H54 (cell line): ENCODE measurements at regions not wholly inside any gene's neighbourhood (a gene's known extent, or its start where the extent isn't known, plus 50 kb on each side); places are given as distances from the start of the nearest gene placed in this dataset.
"Not testable (repeated sequence)": the region's sequence is repeated elsewhere in the genome, so short reads cannot be mapped to it uniquely, and the experiment has no call there.

Source experiments
- DNase-seq: peaks from one replicate; pipeline ENCODE4 v3.0.0; 2011; ENCODE audit warnings: low spot score, mixed read lengths; ENCODE audit not compliant: insufficient read length
- FAIRE-seq: peaks from 3 replicates; lab custom pipeline; 2011; peaks lifted over from hg19 to GRCh38; lab: Jason Lieb, UNC
- POLR2A ChIP-seq: IDR thresholded peaks from 2 replicates; pipeline ENCODE4 v1.6.1; 2011; ENCODE audit warnings: low read depth, mild to moderate bottlenecking, low read length

DNA sequence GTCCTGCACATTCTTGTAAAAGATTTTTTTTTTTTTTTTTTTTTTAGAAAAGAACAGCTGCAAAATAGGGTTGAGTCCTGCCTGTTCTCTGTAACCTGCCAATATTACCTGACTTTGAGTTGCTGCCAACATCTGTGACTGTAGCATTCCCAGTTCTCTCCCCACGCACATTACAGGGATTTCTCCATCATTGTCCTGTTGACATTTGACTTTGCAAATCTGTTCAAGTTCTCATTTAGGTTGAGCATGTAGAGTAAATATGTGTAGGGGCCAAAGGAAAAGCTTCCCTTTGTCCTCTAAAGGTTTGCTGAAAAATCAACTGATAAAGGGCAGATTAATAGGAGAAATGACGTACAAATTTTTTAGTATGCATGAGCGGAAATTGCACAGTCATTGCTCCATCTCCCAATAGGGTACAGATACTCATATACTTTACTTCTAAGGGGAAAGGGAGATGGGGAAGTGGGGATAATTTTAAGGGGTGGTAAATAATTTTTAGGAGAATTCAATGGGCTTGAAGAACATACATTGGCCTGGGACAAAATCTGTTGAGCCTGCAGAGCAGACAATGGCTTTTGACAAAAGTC is 385.5 kb downstream of the PIK3C3 start:
- DNase-seq (no peak), FAIRE-seq (no peak)
- no peak for TF ChIP-seq POLR2A

DNA sequence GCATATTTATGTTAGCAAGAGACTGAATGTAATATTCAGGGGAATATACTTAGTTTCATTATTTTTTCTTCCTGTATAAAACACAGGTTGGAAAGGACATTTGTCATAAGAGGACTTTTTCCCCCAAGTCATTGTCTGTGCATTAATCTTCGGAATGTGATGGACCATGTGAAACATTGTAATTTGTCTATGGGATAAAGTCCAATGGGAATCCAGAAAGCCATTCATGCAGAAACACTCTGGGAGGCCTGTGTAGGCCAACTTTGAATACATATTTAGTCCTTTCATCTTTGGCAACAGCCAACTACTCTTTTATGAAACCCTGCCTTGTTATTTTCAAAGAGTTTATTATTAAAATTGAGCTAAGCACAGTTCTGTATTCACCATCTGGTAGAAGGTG is 386.4 kb downstream of the PIK3C3 start:
- FAIRE-seq (no peak), DNase-seq (no peak)
- no peak for TF ChIP-seq POLR2A

DNA sequence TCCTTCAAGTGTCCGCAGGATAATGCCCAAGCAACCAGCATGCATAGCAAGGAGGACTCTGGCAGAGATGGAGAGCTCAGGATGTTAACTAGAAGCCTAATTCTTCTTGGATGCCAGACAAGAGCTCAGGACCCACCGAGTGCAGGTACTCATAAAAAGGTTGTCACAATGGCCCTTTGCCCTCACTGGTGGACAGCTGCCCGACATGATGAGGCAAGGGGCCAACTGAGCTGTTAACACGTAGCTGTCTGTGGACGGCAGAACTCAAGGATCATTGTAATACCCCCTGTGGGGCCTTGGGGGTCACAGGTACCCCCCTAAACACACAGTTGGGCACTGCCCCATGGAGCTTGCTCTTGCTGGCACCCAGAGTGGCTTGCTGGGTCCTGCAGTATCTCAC is 393.7 kb downstream of the PIK3C3 start:
- TF ChIP-seq POLR2A = no peak
- FAIRE-seq (no peak), DNase-seq (no peak)

DNA sequence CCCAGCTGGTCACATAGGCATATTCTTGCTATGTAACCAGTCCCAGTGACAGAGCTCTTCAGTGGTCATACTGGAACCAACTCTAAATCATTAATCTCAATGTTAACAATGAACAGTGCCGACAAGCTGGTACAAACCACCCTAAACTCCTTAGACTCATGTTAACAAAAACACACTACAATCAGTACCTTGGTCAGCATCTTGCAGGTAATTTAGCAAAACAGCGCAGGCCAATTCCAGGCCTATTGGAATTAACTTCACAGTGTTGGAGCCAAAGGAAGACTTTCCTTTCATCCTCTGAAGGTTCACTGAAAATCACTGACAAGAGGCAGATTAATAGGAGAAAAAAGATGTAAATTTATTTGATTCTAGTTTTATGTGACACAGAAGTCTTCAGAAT is 396.4 kb downstream of the PIK3C3 start:
- FAIRE-seq (no peak), DNase-seq (no peak)
- TF ChIP-seq POLR2A = no peak

DNA sequence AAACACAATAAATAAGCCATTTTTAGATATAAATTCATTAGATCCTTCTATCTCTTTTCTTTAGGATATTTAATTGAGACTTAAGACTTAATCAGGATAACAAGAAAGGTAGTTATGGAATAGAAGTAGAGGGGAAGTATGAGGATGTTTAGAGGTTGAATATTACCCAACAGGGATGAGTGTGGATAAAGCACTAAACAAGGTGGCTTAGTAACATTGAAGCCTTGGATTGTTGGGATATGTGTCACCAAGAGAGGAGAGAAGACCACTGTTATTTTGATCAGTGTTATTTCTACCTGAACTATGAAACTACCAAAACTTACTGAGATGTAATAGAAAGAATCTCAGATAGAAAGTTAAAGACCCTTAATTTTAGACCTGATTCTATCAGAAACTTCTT is 405.7 kb downstream of the PIK3C3 start:
- FAIRE-seq = no peak
- TF ChIP-seq POLR2A = no peak
- no peak for DNase-seq

DNA sequence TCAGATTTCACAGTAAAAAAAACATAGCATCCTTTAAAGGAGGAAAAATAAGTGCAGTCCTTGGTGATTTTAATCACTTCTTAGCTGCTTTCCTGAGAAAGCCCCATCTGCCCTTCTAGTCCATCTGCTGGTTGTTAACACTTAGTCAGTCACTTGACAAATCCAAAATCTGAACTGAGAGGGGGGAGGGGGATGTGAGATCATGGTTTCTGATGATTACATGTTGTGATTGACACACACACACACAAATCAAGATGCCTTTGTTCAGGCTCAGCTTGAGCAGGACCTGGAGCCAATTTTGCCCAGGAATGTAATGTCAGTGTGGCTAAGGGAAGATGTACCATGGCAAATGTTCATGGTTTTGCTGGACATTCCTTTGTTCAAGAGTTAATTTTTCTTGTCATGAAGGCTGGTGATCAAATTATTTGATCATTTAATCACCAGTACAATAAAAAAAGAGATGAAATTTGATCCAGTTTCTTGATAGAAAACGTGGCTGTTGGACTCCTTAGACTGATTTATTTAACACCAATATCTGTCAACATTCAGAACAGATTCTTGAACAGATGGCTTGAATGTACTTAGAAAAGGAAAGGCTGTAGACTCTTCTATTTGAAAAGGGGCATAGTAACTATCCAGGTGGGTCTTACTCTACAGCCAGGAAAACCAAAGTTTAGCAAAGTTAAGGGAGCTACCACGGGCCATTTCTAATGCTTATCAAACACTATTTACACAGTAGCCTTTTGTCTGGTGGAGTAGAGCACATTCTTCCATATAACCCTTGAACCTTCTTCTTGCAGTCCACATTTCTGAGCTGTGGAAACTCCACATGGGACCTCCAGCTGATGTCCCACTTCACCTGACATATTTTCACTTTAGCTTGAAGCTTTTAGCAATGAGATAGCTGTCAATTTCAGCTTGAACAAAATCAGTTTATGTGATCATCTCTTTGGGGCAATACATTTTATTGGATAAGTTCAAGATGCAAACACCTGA is 408.7 kb downstream of the PIK3C3 start:
- TF ChIP-seq POLR2A = no peak
- no peak for FAIRE-seq
- no peak for DNase-seq

DNA sequence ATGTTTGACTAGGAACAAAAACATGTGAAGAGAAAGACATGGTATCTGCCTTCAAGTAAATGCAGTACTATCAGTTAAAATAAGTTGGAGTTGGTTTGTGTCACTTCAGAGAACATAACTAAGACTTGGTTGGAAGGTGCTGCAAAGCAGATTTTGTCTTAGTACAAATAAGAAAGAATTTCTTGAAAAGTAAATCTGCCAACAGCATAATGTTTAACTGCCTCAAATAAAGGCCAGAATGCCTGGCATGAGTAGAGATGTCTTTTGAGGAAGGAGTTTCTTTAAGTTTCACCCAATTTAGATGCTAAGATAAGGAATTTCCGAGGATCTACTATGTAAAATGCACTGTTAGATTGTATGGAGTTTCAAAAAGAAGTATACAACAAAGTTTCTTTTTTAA is 409.7 kb downstream of the PIK3C3 start:
- DNase-seq = no peak
- FAIRE-seq = no peak
- no peak for TF ChIP-seq POLR2A

DNA sequence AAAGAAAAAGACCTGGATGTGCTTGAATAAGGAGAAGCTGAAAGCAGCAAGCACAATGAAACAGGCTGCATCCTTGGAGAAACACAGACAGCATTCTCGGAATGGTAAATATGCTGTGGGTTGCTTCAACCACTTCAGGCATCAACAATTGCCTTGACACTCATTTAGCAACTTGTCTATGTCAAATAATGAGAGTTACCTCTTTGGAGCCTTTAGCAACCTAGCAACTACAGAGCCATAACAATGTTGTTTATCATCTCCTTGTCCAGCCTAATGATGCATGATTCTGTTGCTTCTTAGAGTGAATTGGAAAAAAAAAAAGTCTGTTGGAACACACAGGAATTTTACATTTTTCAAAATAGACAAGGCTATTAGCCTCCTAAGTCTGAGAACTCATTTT is 410.6 kb downstream of the PIK3C3 start:
- TF ChIP-seq POLR2A = no peak
- DNase-seq = no peak
- FAIRE-seq = no peak

DNA sequence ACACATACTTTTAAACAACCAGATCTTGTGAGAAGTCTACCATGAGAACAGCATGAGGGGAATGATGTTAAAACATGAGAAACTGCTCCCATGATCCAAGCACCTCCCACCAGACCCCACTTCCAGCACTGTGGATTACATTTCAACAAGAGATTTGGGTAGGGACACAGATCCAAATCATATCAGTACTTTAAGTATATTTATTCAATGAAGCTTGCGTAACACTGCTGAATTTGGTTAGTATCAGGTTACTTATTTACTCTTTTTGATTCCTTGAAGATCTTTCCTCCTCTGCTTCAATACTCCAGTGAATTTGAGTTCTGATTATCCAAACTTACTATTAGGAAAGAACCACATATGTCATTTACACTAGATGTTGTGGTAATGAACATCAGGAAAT is 418.6 kb downstream of the PIK3C3 start:
- DNase-seq (no peak), FAIRE-seq (no peak)
- TF ChIP-seq POLR2A = no peak

DNA sequence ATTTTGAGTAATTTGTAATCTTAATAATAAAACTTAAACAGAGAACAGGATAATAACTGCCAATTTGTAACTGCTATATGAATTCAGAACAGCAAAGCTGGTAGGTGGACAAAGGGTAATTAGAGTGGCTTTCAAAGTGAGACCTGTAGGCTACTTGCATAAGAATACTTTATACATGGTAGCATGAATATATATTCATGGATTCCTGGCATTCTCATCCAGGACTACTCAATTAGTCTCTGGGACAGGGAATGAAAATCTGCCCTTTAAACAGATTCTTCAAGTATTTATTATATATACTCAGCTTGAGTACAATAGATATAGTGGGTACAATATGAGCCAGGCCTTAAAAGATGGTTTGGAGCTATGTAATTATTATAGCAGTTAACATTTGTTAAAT is 419.9 kb downstream of the PIK3C3 start:
- no peak for FAIRE-seq
- DNase-seq = no peak
- TF ChIP-seq POLR2A = no peak

DNA sequence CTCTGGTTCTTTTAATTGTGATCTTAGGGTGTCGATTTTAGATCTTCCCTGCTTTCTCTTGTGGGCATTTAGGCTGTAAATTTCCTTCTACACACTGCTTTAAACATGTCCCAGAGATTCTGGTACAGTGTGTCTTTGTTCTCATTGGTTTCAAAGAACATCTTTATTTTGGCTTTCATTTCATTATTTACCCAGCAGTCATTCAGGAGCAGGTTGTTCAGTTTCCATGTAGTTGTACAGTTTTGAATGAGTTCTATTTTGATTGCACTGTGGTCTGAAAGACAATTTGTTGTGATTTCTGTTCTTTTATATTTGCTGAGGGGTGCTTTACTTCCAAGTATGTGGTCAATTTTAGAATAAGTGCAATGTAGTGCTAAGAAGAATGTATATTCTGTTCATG is 423.8 kb downstream of the PIK3C3 start:
- FAIRE-seq, DNase-seq: not testable (repeated sequence)

DNA sequence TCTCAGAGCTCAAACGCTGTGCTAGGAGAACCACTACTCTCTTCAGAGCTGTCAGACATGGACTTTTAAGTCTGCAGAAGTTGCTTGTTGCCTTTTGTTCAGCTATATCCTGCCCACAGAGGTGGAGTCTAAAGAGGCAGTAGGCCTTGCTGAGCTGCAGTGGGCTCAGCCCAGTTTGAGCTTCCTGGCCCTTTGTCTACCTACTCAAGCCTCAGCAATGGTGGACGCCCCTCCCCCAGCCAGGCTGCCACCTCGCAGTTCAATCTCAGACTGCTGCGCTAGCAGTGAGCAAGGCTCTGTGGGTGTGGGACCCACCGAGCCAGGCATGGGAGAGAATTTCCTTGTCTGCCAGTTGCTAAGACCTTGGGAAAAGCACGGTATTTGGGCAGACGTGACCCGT is 426.2 kb downstream of the PIK3C3 start:
- FAIRE-seq = not testable (repeated sequence)

DNA sequence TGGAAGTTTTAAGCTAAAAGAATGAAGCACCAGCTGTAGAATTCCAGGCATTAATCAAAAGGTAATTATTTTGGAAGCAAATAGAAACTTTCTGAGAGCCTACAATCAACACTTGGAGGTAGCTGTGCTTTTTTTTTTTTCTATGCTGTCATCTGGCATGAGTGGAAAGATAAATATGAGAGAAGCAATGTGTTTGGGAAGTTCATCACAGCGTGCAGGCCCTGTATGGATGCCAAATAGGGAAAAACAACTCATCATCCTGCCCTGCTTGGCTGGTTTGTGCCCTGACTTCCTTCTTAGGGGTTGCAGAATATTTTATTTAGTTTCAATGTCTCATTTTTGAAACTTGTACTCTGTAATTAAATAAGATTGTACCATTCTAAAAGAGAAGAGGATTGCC is 437.4 kb downstream of the PIK3C3 start:
- no peak for DNase-seq
- no peak for TF ChIP-seq POLR2A
- FAIRE-seq = no peak

More for the DNA sequence above, 426.2 kb downstream of the PIK3C3 start:
- not testable (repeated sequence) for DNase-seq

DNA sequence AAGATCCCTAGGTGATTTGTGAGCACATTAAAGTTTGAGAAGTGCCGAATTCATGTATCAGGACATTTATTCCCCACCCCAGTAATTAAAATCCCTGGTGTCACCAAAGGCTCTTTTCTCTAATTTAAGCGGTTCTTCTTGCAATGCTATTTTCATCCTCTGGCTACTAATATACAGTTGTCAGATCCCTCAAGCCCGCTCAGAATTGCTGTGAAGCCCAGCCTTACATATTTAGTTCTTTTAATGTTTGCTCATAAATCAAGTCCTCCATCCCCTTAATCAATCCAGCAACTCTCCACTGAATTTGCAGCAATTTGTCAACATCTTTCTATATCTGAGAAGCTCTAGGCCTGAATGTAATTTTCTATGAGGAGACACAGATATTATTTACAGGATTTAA is 437.9 kb downstream of the PIK3C3 start:
- TF ChIP-seq POLR2A = no peak
- no peak for FAIRE-seq

DNA sequence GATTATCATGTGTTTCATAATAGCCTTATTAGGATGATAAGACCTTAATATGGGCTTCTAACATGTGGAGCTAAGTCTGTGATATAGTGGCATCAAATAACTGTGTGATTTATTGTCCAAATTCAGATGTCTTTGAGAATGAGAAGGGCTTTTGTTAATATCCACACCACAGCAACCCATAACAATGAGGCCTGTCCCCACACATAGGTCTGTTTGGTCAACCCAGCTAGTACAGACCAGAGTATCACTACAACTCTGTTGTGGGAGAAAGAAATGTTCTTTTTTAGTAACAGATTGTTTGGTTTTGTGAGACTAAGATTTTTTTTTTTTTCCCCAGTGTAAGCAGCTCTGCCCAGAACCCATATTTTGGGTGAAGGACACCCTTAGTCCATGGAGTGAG is 439.2 kb downstream of the PIK3C3 start:
- no peak for DNase-seq
- FAIRE-seq = no peak
- TF ChIP-seq POLR2A = no peak

More for the DNA sequence above, 437.9 kb downstream of the PIK3C3 start:
- DNase-seq = no peak
